ENCODE measurements at regions not wholly inside any gene's neighbourhood (a gene's known extent, or its start where the extent isn't known, plus 50 kb on each side); places are given as distances from the start of the nearest gene placed in this dataset.

- no peak for DNase-seq
These were observed 174.3 kb upstream of the CCND2 start for GRCh38 chr12:4099276-4099675.

DNA sequence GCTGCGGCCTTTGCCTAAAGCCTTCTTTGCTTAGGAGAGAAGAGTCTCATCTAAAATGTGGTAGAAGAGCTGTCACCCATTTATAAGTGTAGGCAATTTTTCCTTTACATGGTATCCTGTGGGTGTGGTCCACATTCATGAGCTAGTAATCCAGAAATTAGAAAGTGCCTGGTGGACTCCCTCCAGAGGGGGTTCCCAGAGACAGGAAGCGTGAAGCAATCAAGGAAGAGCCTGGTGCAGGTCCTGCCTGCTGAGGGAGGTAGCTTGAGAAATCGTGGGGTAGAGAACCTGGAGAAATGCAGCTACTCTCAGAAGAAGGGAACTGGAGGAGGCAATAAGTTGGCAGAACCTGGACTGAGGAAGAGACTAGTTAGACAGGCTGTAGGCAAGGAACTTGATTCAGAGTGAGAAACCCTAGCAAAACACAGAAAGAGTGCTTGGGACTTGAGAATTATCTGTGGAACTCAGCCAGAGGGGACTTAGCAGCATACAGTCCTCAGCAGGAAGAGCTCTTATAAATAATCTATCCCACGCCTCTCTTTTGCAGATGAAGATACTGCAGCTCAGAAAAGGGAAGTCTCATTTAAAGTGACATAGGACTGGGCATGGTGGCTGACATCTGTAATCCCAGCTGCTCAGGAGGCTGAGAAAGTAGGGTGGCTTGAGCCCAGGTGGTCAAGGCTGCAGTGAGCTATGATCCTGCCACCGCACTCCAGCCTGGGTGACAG, 182.4 kb upstream of the CCND2 start:
- DNase-seq: no peak

GRCh38 chr12:4089956-4090355, 183.6 kb upstream of the CCND2 start:
- DNase-seq: no peak

DNA sequence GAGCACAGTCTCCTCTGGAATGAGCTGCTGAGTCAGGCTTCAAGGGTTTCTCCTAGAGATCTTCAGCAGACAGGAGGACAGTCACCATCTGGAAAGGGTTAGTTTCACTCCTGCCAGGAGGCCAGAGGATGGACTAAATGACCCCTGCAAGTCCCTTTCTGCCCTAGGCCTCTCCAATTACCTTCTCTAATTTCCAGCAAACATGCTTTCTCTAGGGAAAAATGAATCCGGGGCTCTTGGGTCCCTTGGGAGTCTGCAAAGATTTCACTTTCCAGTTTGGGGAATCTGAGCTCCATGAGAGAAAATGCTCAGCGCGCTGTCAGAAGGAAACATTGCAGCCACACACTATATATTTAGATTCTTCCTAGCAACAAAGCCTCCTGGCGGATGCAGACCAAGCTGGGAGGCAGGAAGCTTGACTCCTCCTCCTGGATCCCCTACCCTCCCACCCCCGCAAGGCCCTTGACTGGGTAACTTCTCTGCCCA, 184.4 kb upstream of the CCND2 start:
- no peak for DNase-seq

DNA sequence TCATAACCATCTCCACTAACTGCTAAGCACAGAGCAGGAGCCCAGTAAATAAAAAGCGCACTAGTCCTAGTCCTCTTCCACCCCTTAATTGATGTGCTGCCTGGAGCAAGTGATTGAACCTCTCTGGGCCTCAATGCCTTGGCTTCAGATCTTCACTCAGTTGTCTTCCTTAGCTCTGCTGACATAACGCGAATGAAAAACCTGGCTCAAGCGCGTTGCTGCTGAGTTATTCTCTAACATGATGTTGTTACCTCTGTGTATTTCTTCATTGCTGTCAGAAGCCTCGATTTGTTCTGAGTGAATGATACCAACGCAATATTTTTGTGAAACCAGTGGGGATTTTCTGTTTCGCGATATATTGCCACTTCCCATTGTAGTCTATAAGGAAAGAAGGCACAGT, 185.1 kb upstream of the CCND2 start:
- no peak for DNase-seq

- no peak for DNase-seq
These were observed 187.1 kb upstream of the CCND2 start for GRCh38 chr12:4086481-4086880.

GRCh38 chr12:4084573-4084972, 189.0 kb upstream of the CCND2 start:
- no peak for DNase-seq

DNA sequence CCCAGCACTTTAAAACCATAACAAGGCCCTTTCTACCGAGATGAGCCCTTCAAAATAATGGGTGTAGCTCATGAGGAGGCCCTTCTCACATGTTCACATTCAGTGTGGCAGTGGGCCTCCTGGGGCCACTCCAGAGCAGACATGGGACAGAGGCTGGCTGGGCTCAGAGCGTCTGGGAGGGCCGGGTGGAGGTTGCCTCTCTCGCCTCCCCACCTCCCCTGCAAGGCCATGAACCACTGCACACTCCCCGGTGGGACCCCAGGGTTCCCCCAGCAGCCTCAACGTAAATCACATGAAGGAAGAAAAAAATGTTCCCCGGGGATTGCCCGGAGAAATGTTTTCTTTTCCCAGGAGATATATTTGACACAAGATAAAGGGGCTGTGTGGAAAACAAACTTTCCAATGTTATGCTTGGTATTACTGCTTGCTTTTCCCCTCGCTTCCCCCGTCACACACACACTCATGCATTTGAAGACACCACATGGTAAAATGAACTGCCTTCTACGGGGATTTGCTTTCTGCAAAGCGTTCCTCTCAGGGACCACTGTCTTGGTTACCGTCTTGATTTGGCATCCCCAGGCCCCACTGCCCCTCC, 190.7 kb upstream of the CCND2 start:
- no peak for DNase-seq

GRCh38 chr12:4080213-4080612, 193.3 kb upstream of the CCND2 start:
- no peak for DNase-seq

GRCh38 chr12:4074129-4074528, 199.4 kb upstream of the CCND2 start:
- no peak for DNase-seq

DNA sequence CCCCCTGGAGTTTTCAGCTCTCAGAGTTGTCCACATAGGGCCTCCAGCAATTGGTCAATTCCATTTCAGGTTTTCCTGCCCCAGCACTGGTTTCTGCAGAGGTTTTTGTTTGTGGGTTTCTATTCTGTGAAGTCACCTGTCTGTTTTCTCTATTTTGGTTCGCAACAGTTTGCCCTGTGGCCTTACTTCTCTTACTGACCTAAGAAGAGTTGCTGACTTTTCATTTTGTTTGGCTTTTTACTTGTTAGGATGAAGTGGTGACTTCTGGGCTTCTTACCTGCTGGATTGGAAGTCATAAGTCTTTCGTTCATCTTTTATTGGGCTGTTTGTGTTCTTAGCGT, 196.4 kb upstream of the PARP11 start:
- no peak for DNase-seq

GRCh38 chr12:4068981-4069669, 195.9 kb upstream of the PARP11 start:
- no peak for DNase-seq

DNA sequence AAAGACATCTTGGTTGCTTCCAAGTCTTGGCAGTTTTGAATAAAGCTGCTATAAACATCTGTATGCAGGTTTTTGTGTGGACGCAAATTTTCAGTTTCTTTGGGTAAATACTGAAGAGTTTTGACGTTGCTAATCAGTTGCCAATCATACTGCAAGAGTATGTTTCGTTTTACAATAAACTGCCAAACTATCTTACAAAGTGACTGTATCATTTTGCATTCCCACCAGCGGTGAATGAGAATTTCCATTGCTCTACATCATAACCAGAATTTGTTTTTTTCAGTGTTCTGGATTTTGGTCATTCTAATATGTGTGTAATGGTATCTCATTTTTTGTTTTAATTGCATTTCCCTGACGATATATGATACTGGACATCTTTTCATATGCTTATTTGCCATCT, 190.8 kb upstream of the PARP11 start:
- no peak for DNase-seq

DNA sequence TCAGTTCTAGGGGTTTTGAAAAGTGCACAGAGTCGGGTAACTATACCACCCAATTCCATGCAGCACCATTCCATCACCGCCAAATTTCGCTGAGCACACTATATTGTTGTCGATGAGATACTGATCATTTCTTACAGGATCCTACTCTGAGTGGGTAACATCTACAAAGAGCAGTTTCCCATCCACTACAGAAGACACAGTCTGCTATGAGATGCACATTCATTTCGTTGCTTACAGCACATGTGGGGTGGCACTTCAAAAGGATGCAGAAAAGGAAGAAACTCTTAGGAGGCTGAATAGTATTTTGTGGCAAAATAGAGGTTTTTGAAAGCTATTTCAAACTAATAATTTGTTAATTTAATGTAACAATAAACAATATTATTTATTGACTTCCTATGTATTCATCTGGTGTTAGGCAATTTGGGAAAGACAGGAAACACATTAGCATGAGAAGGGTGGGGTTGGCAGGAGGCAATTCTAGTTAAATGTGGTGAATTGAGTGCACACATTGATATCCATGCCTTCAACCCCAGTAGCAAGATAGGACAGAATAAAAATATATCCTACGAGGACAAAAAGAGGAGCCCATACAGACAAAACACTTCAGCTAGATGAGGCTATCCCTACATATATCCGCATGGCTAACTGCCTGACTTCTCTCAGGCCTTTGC, 186.8 kb upstream of the PARP11 start:
- DNase-seq: no peak

DNA sequence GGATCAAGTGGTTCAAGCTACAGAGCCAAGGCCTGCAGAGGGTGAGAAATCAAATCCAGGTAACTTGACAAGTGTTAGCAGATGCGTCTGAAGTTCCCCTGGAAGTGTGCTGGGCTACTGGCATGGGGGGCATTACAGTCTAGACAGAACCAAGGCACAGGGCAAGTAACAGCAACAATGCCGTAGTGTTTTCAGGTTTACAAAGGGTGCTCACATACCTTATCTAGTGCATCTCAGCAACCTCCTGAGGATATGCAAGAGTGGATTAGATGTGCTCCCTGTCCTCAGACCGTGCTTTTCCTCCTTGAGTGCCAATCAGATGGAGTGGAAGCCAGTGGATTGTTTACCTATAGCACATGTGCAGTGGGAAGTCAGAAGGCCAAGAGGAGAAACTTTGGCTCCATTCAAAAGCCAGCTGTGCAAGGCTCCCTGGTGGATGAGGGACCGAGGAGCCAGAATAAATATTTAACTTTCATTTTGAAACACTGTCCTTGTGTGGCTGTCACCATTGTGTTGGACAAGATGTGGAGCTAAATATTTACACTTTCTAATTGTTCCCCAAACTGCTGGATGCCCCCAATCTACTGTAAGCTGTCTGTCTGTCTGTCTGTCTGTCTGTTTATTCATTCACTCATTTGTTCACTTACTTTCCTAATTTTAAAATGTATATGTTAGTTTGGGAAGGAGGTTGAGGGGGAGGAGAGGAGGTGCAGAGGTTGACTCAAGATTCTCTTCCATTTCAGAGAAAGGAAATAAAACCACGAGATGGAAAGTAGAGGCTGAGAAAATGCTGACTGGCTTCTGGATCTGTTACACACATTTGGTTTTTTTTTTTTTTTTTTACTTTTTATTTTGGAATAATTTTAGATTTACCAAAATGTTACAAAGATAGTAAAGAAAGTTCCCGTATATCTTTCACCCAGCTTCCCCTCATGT, 184.0 kb upstream of the PARP11 start:
- DNase-seq: no peak

DNA sequence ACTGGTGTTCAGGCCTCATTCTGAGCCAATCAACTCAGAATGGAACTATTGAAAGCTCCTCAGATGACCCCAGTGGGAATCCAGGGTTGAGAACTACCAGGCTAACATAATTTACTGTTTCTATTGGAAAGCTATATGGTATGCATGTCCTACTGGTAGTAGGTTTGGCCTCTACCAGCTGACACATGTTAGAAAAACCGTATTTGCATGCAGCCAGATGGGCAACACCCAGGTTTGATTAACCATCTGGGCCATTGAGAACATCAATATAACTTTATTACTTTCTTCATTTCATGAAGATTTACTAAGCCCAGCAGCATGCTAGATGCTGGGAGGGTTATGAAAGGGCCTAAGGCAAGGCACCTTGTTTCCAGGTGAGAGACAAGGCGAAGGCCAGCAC, 181.4 kb upstream of the PARP11 start:
- DNase-seq: no peak

DNA sequence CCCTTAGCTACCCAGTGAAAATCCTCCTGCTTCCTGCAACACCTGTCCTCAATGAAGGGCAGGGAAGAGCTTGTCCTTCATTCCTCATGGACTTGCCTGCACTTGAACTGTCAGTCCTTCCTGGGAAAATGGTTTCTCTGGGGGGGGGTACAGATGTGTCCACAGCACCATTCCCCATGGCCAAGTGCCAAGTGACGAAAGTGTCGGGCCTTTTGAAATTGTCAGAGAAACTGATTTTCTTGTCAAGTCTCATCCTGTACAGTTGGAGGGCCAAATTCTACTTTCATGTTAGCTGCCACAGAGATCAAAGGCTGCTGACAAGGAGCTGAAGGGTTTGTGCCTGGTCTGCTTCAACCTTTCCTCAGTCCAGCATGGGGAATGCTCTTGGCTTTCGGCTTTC, 179.5 kb upstream of the PARP11 start:
- DNase-seq: no peak

- no peak for DNase-seq
These were observed 178.4 kb upstream of the PARP11 start for GRCh38 chr12:4051596-4051995.

- DNase-seq: no peak
These were observed 177.1 kb upstream of the PARP11 start for GRCh38 chr12:4050340-4050739.

GRCh38 chr12:4049298-4050080, 176.3 kb upstream of the PARP11 start:
- DNase-seq: no peak

DNA sequence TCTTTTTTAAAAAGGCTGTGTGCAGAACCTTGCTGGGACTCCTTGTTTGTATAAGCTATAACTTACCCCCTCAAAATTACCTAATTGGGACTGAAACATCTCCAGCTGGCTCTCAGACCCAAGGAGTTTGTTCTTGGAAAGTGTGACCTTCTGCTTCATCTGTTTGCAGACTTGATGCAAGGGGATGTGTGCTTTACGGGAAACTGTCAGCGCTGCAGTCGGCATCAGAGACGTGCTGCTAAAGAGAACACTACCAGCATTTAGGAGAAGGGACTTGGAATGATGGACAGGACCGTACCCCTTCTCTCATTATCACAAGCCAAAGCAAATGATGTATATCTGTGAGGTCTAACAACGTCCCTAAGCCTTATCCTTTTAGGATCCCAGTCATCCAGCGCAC, 174.2 kb upstream of the PARP11 start:
- no peak for DNase-seq

DNA sequence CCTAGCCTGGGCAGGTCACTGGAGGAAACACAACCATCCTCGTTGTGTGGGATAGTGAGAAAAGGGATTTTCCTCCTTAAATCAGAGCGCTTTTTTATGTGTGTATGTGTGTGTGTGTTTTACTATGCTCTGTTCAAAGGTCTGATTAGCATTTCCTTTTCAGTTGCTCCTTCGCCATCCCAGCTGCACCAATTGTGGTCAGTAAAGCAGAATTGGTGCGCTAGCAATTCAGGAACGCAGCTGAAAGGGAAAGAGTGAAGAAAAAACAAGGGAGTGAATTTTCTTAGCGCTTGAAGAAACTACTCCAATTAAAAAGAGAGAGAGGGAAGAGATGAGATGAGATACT, 173.3 kb upstream of the PARP11 start:
- no peak for DNase-seq
